WTC11 (cell line): ENCODE measurements at regions not wholly inside any gene's neighbourhood (a gene's known extent, or its start where the extent isn't known, plus 50 kb on each side); places are given as distances from the start of the nearest gene placed in this dataset.
"Not testable (repeated sequence)": the region's sequence is repeated elsewhere in the genome, so short reads cannot be mapped to it uniquely, and the experiment has no call there.

Experiments
- ATAC-seq: fragments of 200-7000 bp; cut with Tn5 transposase; 2 replicates; pipeline ENCODE4 v1.10.0; 2021; ENCODE audit warnings: mild to moderate bottlenecking, moderate library complexity
- CTCF ChIA-PET: fragments of 300-600 bp; sonication (Branson Sonifier 250); formaldehyde crosslinking; loops from one replicate; lab custom pipeline; 2021; ENCODE audit warnings: antibody characterized with exemption; lab: Charles Lee
- POLR2A ChIA-PET: fragments of 350-600 bp; sonication (Branson Sonifier 250); formaldehyde crosslinking; loops from one replicate; lab custom pipeline; 2021; ENCODE audit warnings: antibody characterized with exemption; lab: Charles Lee
- DNase-seq: peaks from one replicate; pipeline ENCODE4 v3.0.0; 2021; ENCODE audit warnings: low spot score
- H3K27ac Mint-ChIP-seq: 2 replicates; pipeline ENCODE4 v1.8.0; 2021; ENCODE audit warnings: mixed read lengths
- H3K27me3 Mint-ChIP-seq: 2 replicates; pipeline ENCODE4 v1.8.0; 2021; ENCODE audit warnings: low read depth, mild to moderate bottlenecking, moderate library complexity, mixed read lengths
- H3K36me3 Mint-ChIP-seq: 2 replicates; pipeline ENCODE4 v1.8.0; 2021; ENCODE audit warnings: mixed read lengths
- H3K4me1 Mint-ChIP-seq: 2 replicates; pipeline ENCODE4 v1.8.0; 2022; ENCODE audit warnings: mixed read lengths
- H3K4me3 Mint-ChIP-seq: 2 replicates; pipeline ENCODE4 v1.8.0; 2021; ENCODE audit warnings: mild to moderate bottlenecking, moderate library complexity, mixed read lengths
- H3K9me3 Mint-ChIP-seq: 2 replicates; pipeline ENCODE4 v1.8.0; 2021; ENCODE audit warnings: mixed read lengths
- ELF4 ChIP-seq: sonication (generic); formaldehyde crosslinking; IDR thresholded peaks from 2 replicates; pipeline ENCODE4 v1.8.1; 2022; ENCODE audit warnings: low read depth, mild to moderate bottlenecking, moderate library complexity, missing genetic modification reagents
- FOXJ3 ChIP-seq: sonication (generic); formaldehyde crosslinking; IDR thresholded peaks from 2 replicates; pipeline ENCODE4 v1.9.0; 2021; ENCODE audit warnings: missing genetic modification reagents, mild to moderate bottlenecking, borderline replicate concordance
- IRF2 ChIP-seq: sonication (generic); formaldehyde crosslinking; IDR thresholded peaks from 2 replicates; pipeline ENCODE4 v1.8.0; 2022; ENCODE audit warnings: low read depth, missing genetic modification reagents, borderline replicate concordance
- MAX ChIP-seq: sonication (generic); formaldehyde crosslinking; IDR thresholded peaks from 2 replicates; pipeline ENCODE4 v1.8.0; 2022; ENCODE audit warnings: mild to moderate bottlenecking, missing genetic modification reagents
- OVOL2 ChIP-seq: fragments of 250-450 bp; sonication (Bioruptor Pico); IDR thresholded peaks from 2 replicates; pipeline ENCODE4 v1.9.0; 2021; ENCODE audit warnings: mild to moderate bottlenecking, borderline replicate concordance
- SP1 ChIP-seq: sonication (generic); formaldehyde crosslinking; conservative IDR thresholded peaks from 2 replicates; pipeline ENCODE4 v1.8.1; 2022; ENCODE audit warnings: missing genetic modification reagents
- ZNF263 ChIP-seq: sonication (generic); formaldehyde crosslinking; IDR thresholded peaks from 2 replicates; pipeline ENCODE4 v1.8.1; 2022; ENCODE audit warnings: low read depth, mild to moderate bottlenecking, moderate library complexity, missing genetic modification reagents
- ZSCAN18 ChIP-seq: fragments of 250-450 bp; sonication (Bioruptor Pico); IDR thresholded peaks from 2 replicates; pipeline ENCODE4 v2.1.2; 2022; ENCODE audit warnings: mild to moderate bottlenecking, moderate library complexity
- TF ChIP-seq, protein P1 (sequence below): sonication (generic); formaldehyde crosslinking; IDR thresholded peaks from 2 replicates; pipeline ENCODE4 v1.8.0; 2022; ENCODE audit warnings: missing genetic modification reagents
- TF ChIP-seq, protein P2 (sequence below): sonication (generic); formaldehyde crosslinking; IDR thresholded peaks from 2 replicates; pipeline ENCODE4 v1.8.1; 2022; ENCODE audit warnings: mild to moderate bottlenecking, missing genetic modification reagents, moderate library complexity, borderline replicate concordance
- TF ChIP-seq, protein P3 (sequence below): sonication (generic); formaldehyde crosslinking; IDR thresholded peaks from 2 replicates; pipeline ENCODE4 v1.8.1; 2023; ENCODE audit warnings: mild to moderate bottlenecking, missing genetic modification reagents

GRCh38 chr5:56298336-56299090 lies 65.4 kb upstream of the ANKRD55 start (continued):
- no peak for TF ChIP-seq ZSCAN18 (CRISPR knock-in tag)
- TF ChIP-seq ZNF263 (CRISPR knock-in tag) = no peak
- no peak for TF ChIP-seq MAX

GRCh38 chr5:56297851-56298250 lies 64.7 kb upstream of the ANKRD55 start:
- no peak for ATAC-seq
- peaks cover 26% of the 10 kb centered on the region for H3K9me3 Mint-ChIP-seq
- H3K27ac Mint-ChIP-seq = no peak overlapping the region
- TF ChIP-seq, protein P1, sequence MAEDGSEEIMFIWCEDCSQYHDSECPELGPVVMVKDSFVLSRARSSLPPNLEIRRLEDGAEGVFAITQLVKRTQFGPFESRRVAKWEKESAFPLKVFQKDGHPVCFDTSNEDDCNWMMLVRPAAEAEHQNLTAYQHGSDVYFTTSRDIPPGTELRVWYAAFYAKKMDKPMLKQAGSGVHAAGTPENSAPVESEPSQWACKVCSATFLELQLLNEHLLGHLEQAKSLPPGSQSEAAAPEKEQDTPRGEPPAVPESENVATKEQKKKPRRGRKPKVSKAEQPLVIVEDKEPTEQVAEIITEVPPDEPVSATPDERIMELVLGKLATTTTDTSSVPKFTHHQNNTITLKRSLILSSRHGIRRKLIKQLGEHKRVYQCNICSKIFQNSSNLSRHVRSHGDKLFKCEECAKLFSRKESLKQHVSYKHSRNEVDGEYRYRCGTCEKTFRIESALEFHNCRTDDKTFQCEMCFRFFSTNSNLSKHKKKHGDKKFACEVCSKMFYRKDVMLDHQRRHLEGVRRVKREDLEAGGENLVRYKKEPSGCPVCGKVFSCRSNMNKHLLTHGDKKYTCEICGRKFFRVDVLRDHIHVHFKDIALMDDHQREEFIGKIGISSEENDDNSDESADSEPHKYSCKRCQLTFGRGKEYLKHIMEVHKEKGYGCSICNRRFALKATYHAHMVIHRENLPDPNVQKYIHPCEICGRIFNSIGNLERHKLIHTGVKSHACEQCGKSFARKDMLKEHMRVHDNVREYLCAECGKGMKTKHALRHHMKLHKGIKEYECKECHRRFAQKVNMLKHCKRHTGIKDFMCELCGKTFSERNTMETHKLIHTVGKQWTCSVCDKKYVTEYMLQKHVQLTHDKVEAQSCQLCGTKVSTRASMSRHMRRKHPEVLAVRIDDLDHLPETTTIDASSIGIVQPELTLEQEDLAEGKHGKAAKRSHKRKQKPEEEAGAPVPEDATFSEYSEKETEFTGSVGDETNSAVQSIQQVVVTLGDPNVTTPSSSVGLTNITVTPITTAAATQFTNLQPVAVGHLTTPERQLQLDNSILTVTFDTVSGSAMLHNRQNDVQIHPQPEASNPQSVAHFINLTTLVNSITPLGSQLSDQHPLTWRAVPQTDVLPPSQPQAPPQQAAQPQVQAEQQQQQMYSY (CRISPR knock-in tag) = no peak
- TF ChIP-seq SP1 (CRISPR knock-in tag) (no peak), IRF2 (CRISPR knock-in tag) (no peak), FOXJ3 (no peak), OVOL2 (CRISPR knock-in tag) (no peak), ELF4 (CRISPR knock-in tag) (no peak), ZSCAN18 (CRISPR knock-in tag) (no peak)
- TF ChIP-seq, protein P2, sequence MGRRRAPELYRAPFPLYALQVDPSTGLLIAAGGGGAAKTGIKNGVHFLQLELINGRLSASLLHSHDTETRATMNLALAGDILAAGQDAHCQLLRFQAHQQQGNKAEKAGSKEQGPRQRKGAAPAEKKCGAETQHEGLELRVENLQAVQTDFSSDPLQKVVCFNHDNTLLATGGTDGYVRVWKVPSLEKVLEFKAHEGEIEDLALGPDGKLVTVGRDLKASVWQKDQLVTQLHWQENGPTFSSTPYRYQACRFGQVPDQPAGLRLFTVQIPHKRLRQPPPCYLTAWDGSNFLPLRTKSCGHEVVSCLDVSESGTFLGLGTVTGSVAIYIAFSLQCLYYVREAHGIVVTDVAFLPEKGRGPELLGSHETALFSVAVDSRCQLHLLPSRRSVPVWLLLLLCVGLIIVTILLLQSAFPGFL (CRISPR knock-in tag) = no peak
- TF ChIP-seq, protein P3, sequence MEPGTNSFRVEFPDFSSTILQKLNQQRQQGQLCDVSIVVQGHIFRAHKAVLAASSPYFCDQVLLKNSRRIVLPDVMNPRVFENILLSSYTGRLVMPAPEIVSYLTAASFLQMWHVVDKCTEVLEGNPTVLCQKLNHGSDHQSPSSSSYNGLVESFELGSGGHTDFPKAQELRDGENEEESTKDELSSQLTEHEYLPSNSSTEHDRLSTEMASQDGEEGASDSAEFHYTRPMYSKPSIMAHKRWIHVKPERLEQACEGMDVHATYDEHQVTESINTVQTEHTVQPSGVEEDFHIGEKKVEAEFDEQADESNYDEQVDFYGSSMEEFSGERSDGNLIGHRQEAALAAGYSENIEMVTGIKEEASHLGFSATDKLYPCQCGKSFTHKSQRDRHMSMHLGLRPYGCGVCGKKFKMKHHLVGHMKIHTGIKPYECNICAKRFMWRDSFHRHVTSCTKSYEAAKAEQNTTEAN (CRISPR knock-in tag) = no peak
- no peak overlapping the region for H3K4me3 Mint-ChIP-seq
- no peaks in the 10 kb centered on the region for H3K27me3 Mint-ChIP-seq
- CTCF ChIA-PET = no interaction called here
- DNase-seq = no peak
- H3K4me1 Mint-ChIP-seq = no peaks in the 10 kb centered on the region
- H3K36me3 Mint-ChIP-seq = peaks cover 9% of the 10 kb centered on the region
- POLR2A ChIA-PET = no interaction called here

DNA sequence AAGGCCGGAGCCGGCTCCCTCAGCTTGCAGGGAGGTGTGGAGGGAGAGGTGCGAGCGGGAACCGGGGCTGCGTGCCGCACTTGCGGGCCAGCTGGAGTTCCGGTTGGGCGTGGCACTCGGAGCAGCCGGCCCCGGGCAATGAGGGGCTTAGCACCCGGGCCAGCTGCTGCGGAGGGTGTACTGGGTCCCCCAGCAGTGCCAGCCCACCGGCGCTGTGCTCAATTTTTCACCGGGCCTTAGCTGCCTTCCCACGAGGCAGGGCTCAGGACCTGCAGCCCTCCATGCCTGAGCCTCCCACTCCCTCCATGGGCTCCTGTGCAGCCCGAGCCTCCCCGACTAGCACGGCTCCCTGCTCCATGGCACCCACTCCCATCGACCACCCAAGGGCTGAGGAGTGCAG lies 62.2 kb upstream of the ANKRD55 start:
- H3K27me3 Mint-ChIP-seq, ATAC-seq, H3K4me3 Mint-ChIP-seq, CTCF ChIA-PET, H3K27ac Mint-ChIP-seq, POLR2A ChIA-PET, H3K36me3 Mint-ChIP-seq, H3K4me1 Mint-ChIP-seq, DNase-seq: not testable (repeated sequence)
- H3K9me3 Mint-ChIP-seq = peaks cover 26% of the 10 kb centered on the region
